B cell (primary cell): ENCODE measurements at regions not wholly inside any gene's neighbourhood (a gene's known extent, or its start where the extent isn't known, plus 50 kb on each side); places are given as distances from the start of the nearest gene placed in this dataset.

ENCODE experiments used
- ATAC-seq: fragments of 200-7000 bp; cut with Tn5 transposase; one replicate; pipeline ENCODE4 v1.10.0; 2021; ENCODE audit warnings: low read depth, mild to moderate bottlenecking, moderate number of reproducible peaks, moderate library complexity
- CTCF ChIA-PET: fragments of 350-600 bp; sonication (Branson Sonifier 250); formaldehyde crosslinking; loops from one replicate; lab custom pipeline; 2021; ENCODE audit warnings: antibody characterized with exemption, inconsistent platforms; lab: Charles Lee
- POLR2A ChIA-PET: fragments of 350-600 bp; sonication (Branson Sonifier 250); formaldehyde crosslinking; loops from one replicate; lab custom pipeline; 2021; ENCODE audit warnings: antibody characterized with exemption; lab: Charles Lee
- DNase-seq: peaks from one replicate; pipeline ENCODE4 v3.0.0; 2013
- H2AFZ ChIP-seq: 2 replicates; pipeline ENCODE4 v1.6.1; 2012; ENCODE audit warnings: mild to moderate bottlenecking, low read depth, low read length; ENCODE audit not compliant: insufficient read depth, poor library complexity, severe bottlenecking
- H3K27ac ChIP-seq, 2 donors: 1 replicate in 1 of 2; 2 replicates in 1 of 2; pipeline ENCODE4 v1.5.1; 2012 to 2013; ENCODE audit warnings: low read length in 2 of 2, mild to moderate bottlenecking in 2 of 2, moderate library complexity in 1 of 2
- H3K27me3 ChIP-seq, 4 experiments: fragments of 200-600 bp in 1 of 4; sonication (generic) in 1 of 4; replicated peaks in 1 of 4; 1 replicate in 2 of 4; 2 replicates in 2 of 4; pipeline versions ENCODE4 v1.6.1 to v1.7.0; 2013 to 2016; ENCODE audit warnings: low read length in 3 of 4, mild to moderate bottlenecking in 2 of 4, mixed read lengths in 1 of 4, moderate library complexity in 1 of 4; ENCODE audit not compliant: insufficient read depth in 4 of 4, control insufficient read depth in 3 of 4; ENCODE audit errors: control extremely low read depth in 1 of 4
- H3K36me3 ChIP-seq, 2 experiments: replicated peaks in 1 of 2; 1 replicate in 1 of 2; 2 replicates in 1 of 2; pipeline versions ENCODE4 v1.6.1 to v1.7.1; 2013; ENCODE audit warnings: low read length in 1 of 2; ENCODE audit not compliant: insufficient read depth in 2 of 2, control insufficient read depth in 1 of 2; ENCODE audit errors: control extremely low read depth in 1 of 2, extremely low read depth in 1 of 2
- H3K4me1 ChIP-seq, 2 donors: fragments of 200-600 bp in 1 of 2; sonication (generic) in 1 of 2; 1 replicate in 1 of 2; 2 replicates in 1 of 2; pipeline versions ENCODE4 v1.5.1 to v1.6.1; 2013 to 2017; ENCODE audit warnings: low read length in 2 of 2; ENCODE audit not compliant: control insufficient read depth in 2 of 2, insufficient read depth in 2 of 2
- H3K4me2 ChIP-seq: replicated peaks from 2 replicates; pipeline ENCODE3; 2012; ENCODE audit warnings: mild to moderate bottlenecking, low read depth, low read length; ENCODE audit not compliant: poor library complexity, severe bottlenecking
- H3K4me3 ChIP-seq, 5 experiments: fragments of 200-600 bp in 1 of 5; sonication (generic) in 1 of 5; 1 replicate in 3 of 5; 2 replicates in 2 of 5; pipeline versions ENCODE4 v1.5.1 to v1.7.0; 2011 to 2016; ENCODE audit warnings: low read length in 4 of 5, mild to moderate bottlenecking in 4 of 5, low read depth in 2 of 5, control low read depth in 1 of 5, moderate library complexity in 1 of 5; ENCODE audit not compliant: insufficient read depth in 1 of 5; ENCODE audit errors: control extremely low read depth in 1 of 5, extremely low read depth in 1 of 5
- H3K79me2 ChIP-seq: fragments of 200-600 bp; sonication (generic); one replicate; pipeline ENCODE4 v1.6.0; 2016; ENCODE audit warnings: low read length; ENCODE audit not compliant: control insufficient read depth, insufficient read depth
- H3K9ac ChIP-seq: fragments of 200-600 bp; sonication (generic); 2 replicates; pipeline ENCODE4 v1.6.1; 2017; ENCODE audit warnings: mild to moderate bottlenecking, low read length, moderate library complexity
- H3K9me3 ChIP-seq, 3 donors: one replicate each; pipeline versions ENCODE4 v1.6.1 to v1.7.1; 2013; ENCODE audit warnings: low read length in 2 of 3; ENCODE audit not compliant: control insufficient read depth in 2 of 3, insufficient read depth in 1 of 3; ENCODE audit errors: control extremely low read depth in 1 of 3
- H4K20me1 ChIP-seq: 2 replicates; pipeline ENCODE4 v1.6.0; 2012; ENCODE audit warnings: mild to moderate bottlenecking, low read length; ENCODE audit not compliant: insufficient read depth, control insufficient read depth, poor library complexity, severe bottlenecking
- H3K27ac Mint-ChIP-seq: one replicate; pipeline ENCODE4 v1.8.0; 2021; ENCODE audit warnings: mixed read lengths
- H3K27me3 Mint-ChIP-seq: one replicate; pipeline ENCODE4 v1.8.0; 2021; ENCODE audit warnings: mixed read lengths
- H3K4me1 Mint-ChIP-seq: one replicate; pipeline ENCODE4 v1.8.0; 2021; ENCODE audit warnings: mixed read lengths
- H3K4me3 Mint-ChIP-seq: one replicate; pipeline ENCODE4 v1.8.0; 2021; ENCODE audit warnings: mixed read lengths
- H3K9me3 Mint-ChIP-seq: one replicate; pipeline ENCODE4 v1.8.0; 2022; ENCODE audit warnings: mixed read lengths; ENCODE audit not compliant: insufficient read depth
- CTCF ChIP-seq: fragments of 200-600 bp; IDR thresholded peaks from one replicate; pipeline ENCODE4 v1.8.0; 2022; ENCODE audit warnings: antibody characterized with exemption, mild to moderate bottlenecking
- EZH2 ChIP-seq: IDR thresholded peaks from 2 replicates; pipeline ENCODE4 v1.6.1; 2012; ENCODE audit warnings: borderline replicate concordance, low read depth, mild to moderate bottlenecking, moderate library complexity, low read length; ENCODE audit not compliant: insufficient read depth, poor library complexity, severe bottlenecking
- WGBS: methylation state at CpG from one replicate; pipeline ENCODE4 v1.1.5; 2013; ENCODE audit warnings: missing lambda C conversion rate; ENCODE audit not compliant: insufficient coverage; 5-methylcytosine and 5-hydroxymethylcytosine counted together
- intact Hi-C: fragments of 100-400 bp; cut with micrococcal nuclease; formaldehyde crosslinking; loops from one replicate; pipeline ENCODE4 v1.10.0; 2022

- ATAC-seq (no peak), DNase-seq (no peak)
- Mint-ChIP-seq H3K27me3 (peaks cover 30% of the 10 kb centered on the region), H3K9me3 (no peaks in the 10 kb centered on the region), H3K4me3 (no peak overlapping the region), H3K4me1 (peaks cover 30% of the 10 kb centered on the region), H3K27ac (no peak overlapping the region)
- POLR2A ChIA-PET = no interaction called here
- Histone ChIP-seq H3K4me2 (no peak overlapping the region), H3K79me2 (no peaks in the 10 kb centered on the region), H3K4me1 (peaks cover 0 to 26% of the 10 kb centered on the region in 2 donors), H4K20me1 (no peaks in the 10 kb centered on the region), H3K4me3 (no peak overlapping the region), H3K9me3 (no peaks in the 10 kb centered on the region), H3K9ac (no peak overlapping the region), H3K27ac (no peak overlapping the region), H2AFZ (no peak overlapping the region), H3K27me3 (peaks cover 0 to 6% (median 0%) of the 10 kb centered on the region in 4 experiments), H3K36me3 (no peaks in the 10 kb centered on the region)
- TF ChIP-seq CTCF (no peak), EZH2 (no peak)
- CTCF ChIA-PET = no interaction called here
- intact Hi-C loops = no loop called here
- no CpG with 5 or more reads among the region's 6 CpGs for WGBS
Observed at GRCh38 chr20:48336597-48336996, 491.2 kb downstream of the PREX1 start.

- intact Hi-C loops = no loop called here
- CTCF ChIA-PET = interaction anchor here (0.6 kb wide), 1 partner anchor 549 kb away, joined by 3 read pairs; no protein-coding TSS in a partner anchor
- DNase-seq (no peak), ATAC-seq (no peak)
- H3K27ac Mint-ChIP-seq = no peak overlapping the region
- Histone ChIP-seq H3K36me3 (no peaks in the 10 kb centered on the region), H3K9ac (no peak overlapping the region), H3K4me1 (peaks cover 0 to 15% of the 10 kb centered on the region in 2 donors), H3K27me3 (peaks cover 0 to 8% (median 0%) of the 10 kb centered on the region in 4 experiments), H4K20me1 (no peaks in the 10 kb centered on the region), H3K4me3 (no peak overlapping the region), H3K27ac (no peak overlapping the region), H2AFZ (no peak overlapping the region), H3K79me2 (no peaks in the 10 kb centered on the region), H3K9me3 (no peaks in the 10 kb centered on the region), H3K4me2 (no peak overlapping the region)
- H3K9me3 Mint-ChIP-seq = no peaks in the 10 kb centered on the region
- POLR2A ChIA-PET = no interaction called here
- no peak overlapping the region for H3K4me3 Mint-ChIP-seq
- peaks cover 19% of the 10 kb centered on the region for H3K4me1 Mint-ChIP-seq
- 100% methylated on average over 3 of the region's 3 CpGs for WGBS
- TF ChIP-seq CTCF (no peak), EZH2 (no peak)
- H3K27me3 Mint-ChIP-seq = peaks cover 29% of the 10 kb centered on the region
Observed at GRCh38 chr20:48335308-48336050, 492.3 kb downstream of the PREX1 start.
